Esophagus squamous epithelium (tissue), 4 donors: ENCODE measurements at regions not wholly inside any gene's neighbourhood (a gene's known extent, or its start where the extent isn't known, plus 50 kb on each side); places are given as distances from the start of the nearest gene placed in this dataset.

Experiments
- CTCF ChIP-seq, 6 experiments: fragments of 450-650 bp in 4 of 6; fragments of 200-600 bp in 2 of 6; sonication (generic) in 2 of 6; IDR thresholded peaks; one replicate each; pipeline ENCODE4 v1.5.1; 2016 to 2019; ENCODE audit warnings: antibody characterized with exemption in 6 of 6, mild to moderate bottlenecking in 4 of 6, moderate library complexity in 4 of 6
- POLR2A ChIP-seq, 4 donors: fragments of 450-650 bp; IDR thresholded peaks; one replicate each; pipeline ENCODE4 v1.6.1; 2017; ENCODE audit warnings: antibody characterized with exemption in 4 of 4, mild to moderate bottlenecking in 4 of 4, moderate library complexity in 3 of 4

- TF ChIP-seq CTCF (IDR thresholded peaks at IDR 0.05) (no peak), POLR2A (IDR thresholded peaks at IDR 0.05) (no peak)
Observed at GRCh38 chr13:76349700-76350099, 536.5 kb downstream of the KCTD12 start.
